PC-9 (cell line): ENCODE measurements at regions not wholly inside any gene's neighbourhood (a gene's known extent, or its start where the extent isn't known, plus 50 kb on each side); places are given as distances from the start of the nearest gene placed in this dataset.

Source experiments
- EZH2 ChIP-seq: fragments of 200-600 bp; sonication (generic); IDR thresholded peaks from 2 replicates; pipeline ENCODE4 v1.8.0; 2017; ENCODE audit warnings: antibody characterized with exemption, low read depth
- TF ChIP-seq, protein P1 (sequence below): fragments of 200-600 bp; sonication (generic); conservative IDR thresholded peaks from 2 replicates; pipeline ENCODE4 v1.6.1; 2017; ENCODE audit warnings: mixed run types, antibody characterized with exemption, mild to moderate bottlenecking, moderate library complexity

DNA sequence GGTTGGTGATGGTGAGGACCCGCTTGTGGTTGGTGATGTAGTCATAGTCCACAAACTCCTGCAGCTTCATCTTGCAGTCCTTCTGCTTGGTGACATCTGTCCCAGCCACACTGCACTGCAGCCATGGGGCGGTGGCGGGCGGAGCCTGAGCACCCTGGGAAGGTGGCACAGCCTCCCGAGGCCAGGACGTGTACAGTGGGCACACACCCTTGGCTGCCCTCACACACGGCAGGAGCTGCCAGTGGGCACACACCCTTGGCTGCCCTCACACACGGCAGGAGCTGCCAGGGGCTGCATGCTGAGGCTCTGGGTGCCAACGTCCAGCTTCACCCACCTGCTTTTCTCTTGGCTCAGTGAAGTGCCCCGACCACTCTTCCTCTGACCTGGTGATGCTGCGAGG is 128.7 kb downstream of the TUBA3C start:
- TF ChIP-seq, protein P1, sequence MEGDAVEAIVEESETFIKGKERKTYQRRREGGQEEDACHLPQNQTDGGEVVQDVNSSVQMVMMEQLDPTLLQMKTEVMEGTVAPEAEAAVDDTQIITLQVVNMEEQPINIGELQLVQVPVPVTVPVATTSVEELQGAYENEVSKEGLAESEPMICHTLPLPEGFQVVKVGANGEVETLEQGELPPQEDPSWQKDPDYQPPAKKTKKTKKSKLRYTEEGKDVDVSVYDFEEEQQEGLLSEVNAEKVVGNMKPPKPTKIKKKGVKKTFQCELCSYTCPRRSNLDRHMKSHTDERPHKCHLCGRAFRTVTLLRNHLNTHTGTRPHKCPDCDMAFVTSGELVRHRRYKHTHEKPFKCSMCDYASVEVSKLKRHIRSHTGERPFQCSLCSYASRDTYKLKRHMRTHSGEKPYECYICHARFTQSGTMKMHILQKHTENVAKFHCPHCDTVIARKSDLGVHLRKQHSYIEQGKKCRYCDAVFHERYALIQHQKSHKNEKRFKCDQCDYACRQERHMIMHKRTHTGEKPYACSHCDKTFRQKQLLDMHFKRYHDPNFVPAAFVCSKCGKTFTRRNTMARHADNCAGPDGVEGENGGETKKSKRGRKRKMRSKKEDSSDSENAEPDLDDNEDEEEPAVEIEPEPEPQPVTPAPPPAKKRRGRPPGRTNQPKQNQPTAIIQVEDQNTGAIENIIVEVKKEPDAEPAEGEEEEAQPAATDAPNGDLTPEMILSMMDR: no peak
- TF ChIP-seq EZH2: no peak
